Endothelial cell of umbilical vein (primary cell): ENCODE measurements at regions not wholly inside any gene's neighbourhood (a gene's known extent, or its start where the extent isn't known, plus 50 kb on each side); places are given as distances from the start of the nearest gene placed in this dataset.

Experiments used
- BruUV-seq: library from RNA; stranded (reverse); fragments of 400-500 nt; replicated peaks from 2 replicates; lab custom pipeline; 2021; lab: Mats Ljungman, UMichigan
- CTCF ChIA-PET: fragments of 300-600, 350-600 bp; sonication (Branson Sonifier 250); formaldehyde crosslinking; loops from one replicate; lab custom pipeline; 2021; ENCODE audit warnings: antibody characterized with exemption, inconsistent platforms; lab: Charles Lee
- POLR2A ChIA-PET: fragments of 300-600, 350-600 bp; sonication (Branson Sonifier 250); formaldehyde crosslinking; loops from one replicate; lab custom pipeline; 2021; ENCODE audit warnings: antibody characterized with exemption, inconsistent platforms; lab: Charles Lee
- DNase-seq: peaks from one replicate; pipeline ENCODE4 v3.0.0-alpha.2; 2011; ENCODE audit warnings: low read depth, low spot score
- FAIRE-seq: peaks from 2 replicates; lab custom pipeline; 2011; peaks lifted over from hg19 to GRCh38; lab: Jason Lieb, UNC
- H2AFZ ChIP-seq: 2 replicates; pipeline ENCODE4 v1.6.0; 2012; ENCODE audit warnings: low read depth, low read length, control low read depth, inconsistent platforms
- H3K27ac ChIP-seq: 2 replicates; pipeline ENCODE4 v1.5.1; 2011; ENCODE audit warnings: low read depth, mild to moderate bottlenecking, control low read depth, low read length, moderate library complexity; ENCODE audit not compliant: insufficient read depth
- H3K27me3 ChIP-seq, 2 experiments: 2 replicates each; pipeline versions ENCODE4 v1.6.0 to v1.6.1; 2011; ENCODE audit warnings: low read length in 2 of 2, mixed read lengths in 1 of 2; ENCODE audit not compliant: control insufficient read depth in 2 of 2, insufficient read depth in 2 of 2
- H3K36me3 ChIP-seq, 2 experiments: 2 replicates in 1 of 2; 3 replicates in 1 of 2; pipeline ENCODE4 v1.5.1; 2011; ENCODE audit warnings: low read length in 2 of 2, mild to moderate bottlenecking in 1 of 2, moderate library complexity in 1 of 2; ENCODE audit not compliant: control insufficient read depth in 2 of 2, insufficient read depth in 2 of 2; ENCODE audit errors: extremely low read depth in 1 of 2
- H3K4me1 ChIP-seq: 3 replicates; pipeline ENCODE4 v1.5.1; 2011; ENCODE audit warnings: mild to moderate bottlenecking, low read length; ENCODE audit not compliant: control insufficient read depth, insufficient read depth; ENCODE audit errors: extremely low read depth
- H3K4me2 ChIP-seq: 2 replicates; pipeline ENCODE4 v1.6.1; 2011; ENCODE audit warnings: low read length, control low read depth, mixed read lengths; ENCODE audit not compliant: insufficient read depth
- H3K4me3 ChIP-seq, 3 experiments: fragments of 200-600 bp in 1 of 3; sonication (generic), shearing (Covaris generic) in 1 of 3; replicated peaks in 1 of 3; 2 replicates each; pipeline ENCODE4 v1.5.1; 2011 to 2016; ENCODE audit warnings: control low read depth in 3 of 3, low read length in 3 of 3, mild to moderate bottlenecking in 2 of 3, inconsistent platforms in 1 of 3, low read depth in 1 of 3, moderate library complexity in 1 of 3; ENCODE audit not compliant: insufficient read depth in 1 of 3
- H3K79me2 ChIP-seq: 2 replicates; pipeline ENCODE4 v1.6.0; 2012; ENCODE audit warnings: low read length, inconsistent platforms; ENCODE audit not compliant: control insufficient read depth, insufficient read depth
- H3K9ac ChIP-seq: replicated peaks from 2 replicates; pipeline ENCODE3; 2011; ENCODE audit warnings: low read length, control low read depth; ENCODE audit not compliant: insufficient read depth; ENCODE audit errors: extremely low read depth
- H3K9me1 ChIP-seq: replicated peaks from 3 replicates; pipeline ENCODE4 v1.6.0; 2011; ENCODE audit warnings: mild to moderate bottlenecking, low read length; ENCODE audit not compliant: control insufficient read depth, insufficient read depth; ENCODE audit errors: extremely low read depth
- H3K9me3 ChIP-seq: replicated peaks from 2 replicates; pipeline ENCODE4 v1.5.1; 2012; ENCODE audit warnings: low read length, inconsistent platforms; ENCODE audit not compliant: control insufficient read depth, insufficient read depth
- H4K20me1 ChIP-seq: replicated peaks from 2 replicates; pipeline ENCODE3; 2011; ENCODE audit warnings: mild to moderate bottlenecking, low read length; ENCODE audit not compliant: control insufficient read depth, insufficient read depth; ENCODE audit errors: extremely low read depth
- EZH2 ChIP-seq: IDR thresholded peaks from 2 replicates; pipeline ENCODE4 v1.6.1; 2012; ENCODE audit warnings: borderline replicate concordance, low read depth, mild to moderate bottlenecking, moderate library complexity, low read length, inconsistent platforms; ENCODE audit not compliant: severe bottlenecking
- FOS ChIP-seq: IDR thresholded peaks from 2 replicates; pipeline ENCODE4 v1.6.1; 2011; ENCODE audit warnings: mild to moderate bottlenecking, low read length, moderate library complexity, borderline replicate concordance; ENCODE audit not compliant: insufficient read depth
- GATA2 ChIP-seq: IDR thresholded peaks from 2 replicates; pipeline ENCODE4 v1.7.0; 2011; ENCODE audit warnings: low read depth, mild to moderate bottlenecking, moderate library complexity, mixed read lengths, low read length; ENCODE audit not compliant: insufficient read length, insufficient read depth
- JUN ChIP-seq: IDR thresholded peaks from 2 replicates; pipeline ENCODE4 v1.6.1; 2011; ENCODE audit warnings: borderline replicate concordance, low read depth; ENCODE audit not compliant: insufficient read length, insufficient read depth
- MAX ChIP-seq: IDR thresholded peaks from 2 replicates; pipeline ENCODE4 v1.6.1; 2011; ENCODE audit not compliant: insufficient read depth, insufficient read length
- MYC ChIP-seq: IDR thresholded peaks from one replicate; pipeline ENCODE4 v1.6.1; 2011; ENCODE audit warnings: mild to moderate bottlenecking, low read depth, low read length
- POLR2A ChIP-seq: IDR thresholded peaks from 2 replicates; pipeline ENCODE4 v1.6.1; 2012; ENCODE audit warnings: low read depth, mild to moderate bottlenecking, control low read depth, low read length
- POLR2AphosphoS5 ChIP-seq: IDR thresholded peaks from 2 replicates; pipeline ENCODE4 v1.6.1; 2012; ENCODE audit warnings: low read depth, mild to moderate bottlenecking, control low read depth, low read length, moderate library complexity; ENCODE audit not compliant: insufficient read depth
- dilution Hi-C: fragments of 300-500 bp; cut with MboI; formaldehyde crosslinking; loops from one replicate; pipeline ENCODE4 v1.15.0; 2019; ENCODE audit warnings: low sequenced_read_pairs; ENCODE audit not compliant: extremely low pct_ligation_motif_present
- intact Hi-C: fragments of 100-400 bp; cut with micrococcal nuclease; formaldehyde crosslinking; loops from one replicate; pipeline ENCODE4 v1.10.0; 2022
- TF ChIP-seq, protein P1 (sequence below), 2 donors: IDR thresholded peaks; 1 replicate in 1 of 2; 2 replicates in 1 of 2; pipeline ENCODE4 v1.5.1; 2011; ENCODE audit warnings: low read length in 2 of 2, mild to moderate bottlenecking in 2 of 2, moderate library complexity in 2 of 2, control low read depth in 1 of 2, inconsistent platforms in 1 of 2, low read depth in 1 of 2; ENCODE audit not compliant: insufficient read depth in 1 of 2; ENCODE audit errors: extremely low read depth in 1 of 2

DNA sequence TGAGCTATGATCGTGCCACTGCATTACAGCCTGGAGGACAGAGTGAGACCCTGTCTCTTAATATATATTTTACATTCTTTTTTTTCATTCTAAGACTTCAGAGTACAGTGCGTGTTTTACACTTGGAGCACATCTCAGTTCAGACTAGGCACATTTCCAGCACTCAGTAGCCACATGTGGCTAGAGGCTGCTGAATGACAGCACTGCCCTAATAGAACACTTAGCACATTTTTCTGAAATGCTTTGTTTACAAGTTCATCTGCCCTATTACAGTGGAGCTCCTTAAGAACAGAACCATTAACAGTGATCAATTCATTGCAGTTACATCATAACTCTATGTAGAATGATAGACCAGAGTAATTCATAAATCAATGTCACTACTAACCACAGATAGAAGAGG lies 138.1 kb downstream of the SUCLG1 start:
- FAIRE-seq (no peak), DNase-seq (no peak)
- dilution Hi-C loops (no loop called here), intact Hi-C loops (no loop called here)
- ChIA-PET CTCF (interaction anchor here (2.0 kb wide), 1 partner anchor 18 kb away, joined by 6 read pairs; no protein-coding TSS in a partner anchor), POLR2A (no interaction called here)
- no peaks in the 10 kb centered on the region for H4K20me1 ChIP-seq
- H3K9me3 ChIP-seq: no peaks in the 10 kb centered on the region
- TF ChIP-seq EZH2 (no peak), MYC (no peak), FOS (no peak), GATA2 (no peak), POLR2A (no peak), MAX (no peak)
- no peaks in the 10 kb centered on the region for H3K36me3 ChIP-seq
- H3K79me2 ChIP-seq: no peaks in the 10 kb centered on the region
- no peaks in the 10 kb centered on the region for H3K27me3 ChIP-seq
- no peak overlapping the region for H2AFZ ChIP-seq
- no peak overlapping the region for H3K9ac ChIP-seq
- H3K4me3 ChIP-seq: no peak overlapping the region
- no peak overlapping the region for H3K4me2 ChIP-seq
- H3K9me1 ChIP-seq: no peaks in the 10 kb centered on the region
- no peak overlapping the region for H3K27ac ChIP-seq
- BruUV-seq: no TSS peak
- no peaks in the 10 kb centered on the region for H3K4me1 ChIP-seq

GRCh38 chr2:84319581-84319980 lies 139.5 kb downstream of the SUCLG1 start:
- ChIA-PET CTCF (interaction anchor here (2.0 kb wide), 1 partner anchor 17 kb away, joined by 6 read pairs; no protein-coding TSS in a partner anchor), POLR2A (no interaction called here)
- no peak for DNase-seq
- H3K36me3 ChIP-seq: no peaks in the 10 kb centered on the region
- H2AFZ ChIP-seq: no peak overlapping the region
- H3K79me2 ChIP-seq: no peaks in the 10 kb centered on the region
- TF ChIP-seq POLR2A (no peak), POLR2AphosphoS5 (no peak), FOS (no peak), MAX (no peak), MYC (no peak), EZH2 (no peak), JUN (no peak), GATA2 (no peak)
- TF ChIP-seq, protein P1, sequence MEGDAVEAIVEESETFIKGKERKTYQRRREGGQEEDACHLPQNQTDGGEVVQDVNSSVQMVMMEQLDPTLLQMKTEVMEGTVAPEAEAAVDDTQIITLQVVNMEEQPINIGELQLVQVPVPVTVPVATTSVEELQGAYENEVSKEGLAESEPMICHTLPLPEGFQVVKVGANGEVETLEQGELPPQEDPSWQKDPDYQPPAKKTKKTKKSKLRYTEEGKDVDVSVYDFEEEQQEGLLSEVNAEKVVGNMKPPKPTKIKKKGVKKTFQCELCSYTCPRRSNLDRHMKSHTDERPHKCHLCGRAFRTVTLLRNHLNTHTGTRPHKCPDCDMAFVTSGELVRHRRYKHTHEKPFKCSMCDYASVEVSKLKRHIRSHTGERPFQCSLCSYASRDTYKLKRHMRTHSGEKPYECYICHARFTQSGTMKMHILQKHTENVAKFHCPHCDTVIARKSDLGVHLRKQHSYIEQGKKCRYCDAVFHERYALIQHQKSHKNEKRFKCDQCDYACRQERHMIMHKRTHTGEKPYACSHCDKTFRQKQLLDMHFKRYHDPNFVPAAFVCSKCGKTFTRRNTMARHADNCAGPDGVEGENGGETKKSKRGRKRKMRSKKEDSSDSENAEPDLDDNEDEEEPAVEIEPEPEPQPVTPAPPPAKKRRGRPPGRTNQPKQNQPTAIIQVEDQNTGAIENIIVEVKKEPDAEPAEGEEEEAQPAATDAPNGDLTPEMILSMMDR (IDR thresholded peaks at IDR 0.05; ENCODE audit: extremely low read depth in 1 of 2, insufficient read depth in 1 of 2, low read depth in 1 of 2, low read length in 2 of 2): no peak
- no peak overlapping the region for H3K4me2 ChIP-seq
- no peaks in the 10 kb centered on the region for H3K9me3 ChIP-seq
- H3K27me3 ChIP-seq: no peaks in the 10 kb centered on the region
- no peak for FAIRE-seq
- intact Hi-C loops: no loop called here
- dilution Hi-C loops: no loop called here
- H3K27ac ChIP-seq: no peak overlapping the region
- no TSS peak for BruUV-seq
- H3K9me1 ChIP-seq: no peaks in the 10 kb centered on the region
- no peak overlapping the region for H3K4me3 ChIP-seq
- H4K20me1 ChIP-seq: no peaks in the 10 kb centered on the region
- no peaks in the 10 kb centered on the region for H3K4me1 ChIP-seq
- H3K9ac ChIP-seq: no peak overlapping the region
